MG63 (cell line): ENCODE measurements at regions not wholly inside any gene's neighbourhood (a gene's known extent, or its start where the extent isn't known, plus 50 kb on each side); places are given as distances from the start of the nearest gene placed in this dataset.
"Not testable (repeated sequence)": the region's sequence is repeated elsewhere in the genome, so short reads cannot be mapped to it uniquely, and the experiment has no call there.

Source experiments
- DNase-seq: peaks from one replicate; pipeline ENCODE4 v3.0.0-alpha.2; 2020
- H3K27me3 ChIP-seq: fragments of 250-450 bp; sonication (Bioruptor Pico); 2 replicates; pipeline ENCODE4 v1.5.1; 2020; ENCODE audit warnings: mild to moderate bottlenecking, moderate library complexity
- H3K36me3 ChIP-seq: fragments of 250-450 bp; sonication (Bioruptor Pico); 2 replicates; pipeline ENCODE4 v1.5.1; 2020; ENCODE audit warnings: mild to moderate bottlenecking, moderate library complexity
- H3K4me3 ChIP-seq: fragments of 250-450 bp; sonication (Bioruptor Pico); 2 replicates; pipeline ENCODE4 v1.5.1; 2020; ENCODE audit warnings: mild to moderate bottlenecking, moderate library complexity
- H3K9me3 ChIP-seq: fragments of 250-450 bp; sonication (Bioruptor Pico); 2 replicates; pipeline ENCODE4 v1.5.1; 2020; ENCODE audit warnings: mild to moderate bottlenecking, moderate library complexity

DNA sequence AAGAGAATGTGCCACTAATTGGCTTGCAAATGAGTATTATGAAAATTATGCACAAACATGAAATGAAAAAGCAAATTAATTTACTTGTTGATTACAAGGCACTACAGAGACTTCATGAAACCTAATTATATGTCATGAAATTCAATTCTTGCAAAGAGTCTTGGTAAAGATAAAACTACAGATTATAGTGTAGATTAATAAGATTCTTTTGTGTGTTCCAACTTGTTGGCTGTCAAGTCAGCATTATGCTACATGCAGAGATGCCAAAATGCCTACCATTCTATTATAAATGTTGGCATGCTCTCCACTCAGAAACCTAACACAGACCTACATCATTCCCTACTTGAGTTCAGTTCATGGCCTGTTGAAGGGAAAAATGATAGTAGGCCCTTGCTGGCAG, 97.2 kb upstream of the KITLG start:
- no peak overlapping the region for H3K4me3 ChIP-seq
- no peaks in the 10 kb centered on the region for H3K36me3 ChIP-seq
- H3K9me3 ChIP-seq = no peaks in the 10 kb centered on the region
- no peaks in the 10 kb centered on the region for H3K27me3 ChIP-seq
- no peak for DNase-seq

DNA sequence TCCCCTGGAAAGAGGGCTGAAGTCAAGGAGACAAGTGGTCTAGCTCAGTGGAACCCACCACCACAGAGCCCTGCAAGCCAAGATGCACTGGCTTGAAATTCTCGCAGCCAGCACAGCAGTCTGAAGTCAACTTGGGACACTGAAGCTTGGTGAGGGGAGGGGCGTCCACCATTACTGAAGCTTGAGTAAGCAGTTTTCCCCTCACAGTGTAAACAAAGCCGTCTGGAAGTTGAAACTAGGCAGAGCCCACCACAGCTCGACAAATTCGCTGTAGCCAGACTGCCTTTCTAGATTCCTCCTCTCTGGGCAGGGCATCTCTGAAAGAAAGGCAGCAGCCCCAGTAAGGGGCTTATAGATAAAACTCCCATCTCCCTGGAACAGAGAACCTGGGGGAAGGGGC, 87.3 kb upstream of the KITLG start:
- not testable (repeated sequence) for H3K9me3 ChIP-seq, DNase-seq, H3K36me3 ChIP-seq, H3K4me3 ChIP-seq, H3K27me3 ChIP-seq

DNA sequence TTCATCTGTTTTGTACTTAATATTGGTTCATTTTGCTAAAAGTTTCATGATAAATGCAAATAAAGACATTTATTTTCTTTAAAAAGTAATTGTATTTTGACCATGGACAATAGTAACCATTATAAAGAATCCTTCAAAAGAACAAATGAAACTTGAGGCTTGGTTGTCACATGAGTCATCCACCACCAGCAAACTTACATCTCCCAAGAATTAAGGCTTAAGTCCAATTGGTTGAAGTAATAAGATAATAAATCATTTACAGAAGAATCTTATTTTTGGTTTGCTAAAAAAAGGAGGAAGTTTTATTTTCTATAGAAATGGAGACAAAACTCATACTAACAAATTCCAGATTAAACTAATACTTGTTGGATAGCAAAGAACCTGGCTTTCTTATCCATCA, 84.8 kb upstream of the KITLG start:
- Histone ChIP-seq H3K36me3 (no peaks in the 10 kb centered on the region), H3K4me3 (no peak overlapping the region), H3K27me3 (no peaks in the 10 kb centered on the region), H3K9me3 (no peaks in the 10 kb centered on the region)
- DNase-seq = no peak

DNA sequence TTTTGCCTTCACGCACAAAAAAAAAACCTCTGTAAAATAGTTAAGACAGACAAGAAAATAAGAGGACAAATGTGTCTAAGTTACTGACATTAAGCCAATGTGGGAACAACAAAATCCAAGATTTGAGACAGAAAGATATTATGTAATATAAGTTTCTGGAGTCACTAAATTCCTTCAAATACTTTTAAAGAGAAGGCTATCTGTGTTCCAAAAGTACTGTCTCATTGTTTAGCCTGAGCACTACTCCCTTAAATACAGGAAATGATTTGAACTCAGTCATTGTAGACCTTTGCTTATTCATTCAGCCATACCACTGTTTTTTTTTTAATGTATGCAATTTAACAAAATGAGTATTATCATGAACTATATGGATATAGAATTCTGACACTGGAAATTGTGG, 82.7 kb upstream of the KITLG start:
- H3K9me3 ChIP-seq = no peaks in the 10 kb centered on the region
- no peaks in the 10 kb centered on the region for H3K36me3 ChIP-seq
- no peak overlapping the region for H3K4me3 ChIP-seq
- no peaks in the 10 kb centered on the region for H3K27me3 ChIP-seq
- DNase-seq = no peak

DNA sequence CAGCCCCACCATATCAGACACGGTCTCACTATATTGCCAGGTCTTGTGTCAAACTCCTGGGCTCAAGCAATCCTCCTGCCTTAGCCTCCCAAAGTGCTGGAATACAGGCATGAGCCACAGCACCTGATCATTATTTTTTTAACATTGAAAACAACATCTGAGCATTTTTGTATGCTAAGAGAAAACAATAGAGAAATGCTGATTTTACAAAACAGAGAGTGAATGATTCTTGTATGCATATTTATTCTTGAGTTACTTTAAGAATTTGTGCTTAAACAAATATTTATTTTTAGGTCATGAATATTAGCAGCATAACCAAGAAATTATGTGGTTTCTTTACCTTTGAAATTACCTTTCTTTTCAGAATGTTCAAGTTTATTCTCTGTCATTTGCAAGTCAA, 81.8 kb upstream of the KITLG start:
- Histone ChIP-seq H3K4me3 (no peak overlapping the region), H3K36me3 (no peaks in the 10 kb centered on the region), H3K9me3 (no peaks in the 10 kb centered on the region), H3K27me3 (no peaks in the 10 kb centered on the region)
- no peak for DNase-seq

DNA sequence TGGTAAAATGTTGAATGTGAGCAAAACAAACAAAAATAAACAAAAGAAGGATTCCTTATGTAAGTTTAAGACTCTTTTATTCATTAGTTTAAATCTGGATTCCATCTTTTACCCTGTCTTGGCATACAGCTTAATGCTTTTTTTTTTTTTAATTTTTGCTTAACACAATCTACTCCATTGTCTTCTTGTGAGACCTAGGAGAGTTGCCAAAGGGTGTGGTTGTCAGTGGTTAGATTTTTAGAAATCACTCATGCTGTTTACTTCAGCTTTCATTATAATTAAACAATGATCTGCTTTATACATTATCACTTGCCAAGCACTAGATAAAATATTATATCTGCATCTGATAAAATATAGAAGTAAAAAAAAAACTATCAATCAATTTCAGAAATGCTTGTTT, 77.7 kb upstream of the KITLG start:
- no peaks in the 10 kb centered on the region for H3K27me3 ChIP-seq
- H3K36me3 ChIP-seq = no peaks in the 10 kb centered on the region
- DNase-seq = peak; percentile 2
- H3K4me3 ChIP-seq = no peak overlapping the region
- H3K9me3 ChIP-seq = no peaks in the 10 kb centered on the region

DNA sequence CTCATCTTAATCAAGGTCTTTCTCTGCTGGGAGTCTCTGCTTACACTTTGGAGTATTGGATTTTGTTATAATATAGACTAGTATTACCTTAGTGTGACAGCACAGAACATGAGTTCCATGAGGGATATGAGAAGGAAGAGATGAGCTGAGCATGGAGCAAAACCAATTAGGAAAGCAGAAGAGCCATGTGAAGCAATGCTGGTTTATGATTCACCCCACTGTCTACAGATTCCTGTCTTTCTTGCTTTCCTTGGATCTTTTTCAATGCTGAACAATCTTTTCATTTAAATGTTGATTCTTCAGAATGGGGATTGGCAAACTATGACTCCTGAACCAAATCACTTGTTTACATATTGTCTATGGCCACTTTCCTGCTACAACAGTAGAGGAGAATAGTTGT, 70.4 kb upstream of the KITLG start:
- Histone ChIP-seq H3K27me3 (no peaks in the 10 kb centered on the region), H3K9me3 (no peaks in the 10 kb centered on the region), H3K4me3 (no peak overlapping the region), H3K36me3 (no peaks in the 10 kb centered on the region)
- DNase-seq = peak; percentile 7

DNA sequence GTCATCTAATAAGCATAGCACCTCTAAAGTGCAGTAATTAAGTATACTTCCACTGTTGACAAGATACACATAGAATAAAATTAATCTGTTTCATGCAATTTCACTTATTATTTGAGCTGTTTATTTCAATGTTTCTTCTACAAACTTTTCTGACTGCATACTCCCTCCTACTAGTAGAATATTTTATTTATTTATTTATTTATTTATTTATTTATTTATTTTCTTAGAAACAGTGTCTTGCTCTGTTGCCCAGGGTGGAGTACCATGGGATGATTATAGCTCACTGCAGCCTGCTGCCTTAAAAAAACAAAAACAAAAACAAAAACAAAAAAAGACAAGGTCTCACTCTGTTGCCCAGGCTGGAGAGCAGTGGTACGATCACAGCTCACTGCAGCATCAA, 68.4 kb upstream of the KITLG start:
- no peaks in the 10 kb centered on the region for H3K27me3 ChIP-seq
- no peak for DNase-seq
- no peak overlapping the region for H3K4me3 ChIP-seq
- H3K9me3 ChIP-seq = no peaks in the 10 kb centered on the region
- no peaks in the 10 kb centered on the region for H3K36me3 ChIP-seq

DNA sequence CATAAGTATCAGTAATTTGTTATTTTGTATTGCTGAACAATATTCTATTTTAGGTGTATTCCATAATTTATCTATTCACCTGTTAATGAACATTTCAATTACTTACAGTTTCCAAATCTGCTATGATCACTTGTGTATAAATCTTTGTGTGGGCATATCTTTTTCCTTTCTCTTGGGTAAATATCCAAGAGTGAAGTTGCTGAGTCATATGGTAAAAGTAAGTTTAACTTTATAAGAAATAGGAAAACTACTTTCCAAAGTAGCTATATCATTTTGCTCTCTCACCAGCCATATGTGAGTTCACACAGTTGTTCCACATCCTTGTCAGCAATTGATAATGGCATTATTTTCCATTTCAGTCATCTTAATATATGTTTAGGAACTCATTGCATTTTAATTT, 66.6 kb upstream of the KITLG start:
- no peaks in the 10 kb centered on the region for H3K36me3 ChIP-seq
- H3K4me3 ChIP-seq = no peak overlapping the region
- H3K27me3 ChIP-seq = no peaks in the 10 kb centered on the region
- DNase-seq = no peak
- H3K9me3 ChIP-seq = no peaks in the 10 kb centered on the region

DNA sequence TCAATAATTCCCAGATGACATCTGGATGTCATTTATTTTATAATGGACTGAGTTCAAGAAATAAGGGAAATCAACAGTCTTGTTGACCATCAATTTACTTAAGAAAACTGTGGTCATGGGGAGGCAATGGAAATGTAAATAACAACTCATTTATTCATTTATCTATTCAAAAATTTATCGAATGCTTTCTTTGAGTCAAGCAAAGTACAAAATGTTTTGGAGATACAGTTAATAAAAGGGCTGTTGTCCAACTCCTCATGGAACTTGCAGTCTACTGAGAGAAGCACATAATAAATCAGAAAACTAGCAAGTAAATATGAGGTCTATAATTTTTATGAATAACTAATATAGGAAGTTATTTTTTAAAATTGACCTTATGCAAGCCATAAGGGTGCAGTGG, 65.5 kb upstream of the KITLG start:
- Histone ChIP-seq H3K9me3 (no peaks in the 10 kb centered on the region), H3K4me3 (no peak overlapping the region), H3K27me3 (no peaks in the 10 kb centered on the region), H3K36me3 (no peaks in the 10 kb centered on the region)
- no peak for DNase-seq

DNA sequence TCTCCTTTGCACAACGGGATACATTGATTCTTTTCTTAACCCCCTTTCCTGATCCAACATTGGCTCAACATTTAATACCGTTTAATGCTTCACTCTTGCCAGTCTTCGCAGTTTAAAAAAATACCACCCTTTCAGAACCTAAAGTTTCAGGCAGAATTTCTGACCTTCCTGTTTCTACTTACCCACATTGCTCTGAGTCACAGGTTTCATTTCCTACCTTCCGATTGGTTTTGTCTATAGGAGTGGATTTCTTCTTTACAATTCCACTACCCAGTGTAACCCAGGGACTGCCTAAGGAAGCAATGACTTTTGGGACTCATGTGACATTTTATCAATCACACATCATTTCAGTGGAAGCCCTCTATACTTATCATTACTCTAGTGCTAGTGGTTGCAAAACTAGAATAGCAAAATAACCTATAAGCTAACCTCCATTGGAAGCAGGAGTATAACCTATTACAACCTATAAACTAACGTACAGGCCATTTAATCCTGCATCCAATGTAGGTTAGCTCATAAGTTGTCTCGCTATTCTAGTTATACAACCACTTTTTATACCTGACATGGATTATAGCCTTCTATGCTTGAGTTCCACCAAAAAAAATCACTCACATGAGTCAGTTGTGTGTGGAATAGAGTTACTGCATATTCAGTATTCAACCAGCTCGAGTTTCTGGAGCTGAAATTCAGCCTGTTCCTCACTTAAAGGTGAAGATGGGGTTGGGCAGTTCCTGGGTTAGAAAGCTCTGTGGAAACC, 64.9 kb upstream of the KITLG start:
- no peak for DNase-seq

DNA sequence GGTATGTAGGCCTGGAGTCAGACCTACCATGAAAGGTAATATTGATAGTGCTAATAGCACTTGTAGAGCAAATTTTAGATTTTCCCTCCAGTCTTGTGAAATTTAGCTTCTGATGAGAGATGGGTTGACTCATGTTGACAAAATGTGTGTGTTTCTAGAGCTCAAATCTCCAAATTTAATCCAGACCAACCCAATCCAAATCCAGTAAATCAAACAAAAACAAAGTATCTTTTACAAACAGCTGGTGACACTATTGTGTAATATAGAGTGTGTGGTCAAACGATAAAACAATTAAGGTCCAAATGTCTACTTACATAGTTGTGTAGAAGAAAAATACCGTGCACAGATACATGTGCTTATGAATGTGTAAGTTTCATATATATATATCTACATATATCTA, 63.4 kb upstream of the KITLG start:
- H3K27me3 ChIP-seq = no peaks in the 10 kb centered on the region
- no peak overlapping the region for H3K4me3 ChIP-seq
- no peak for DNase-seq
- no peaks in the 10 kb centered on the region for H3K9me3 ChIP-seq
- H3K36me3 ChIP-seq = no peaks in the 10 kb centered on the region

More for the DNA sequence above, 64.9 kb upstream of the KITLG start:
- no peaks in the 10 kb centered on the region for H3K36me3 ChIP-seq
- H3K4me3 ChIP-seq = no peak overlapping the region
- no peaks in the 10 kb centered on the region for H3K9me3 ChIP-seq
- no peaks in the 10 kb centered on the region for H3K27me3 ChIP-seq

DNA sequence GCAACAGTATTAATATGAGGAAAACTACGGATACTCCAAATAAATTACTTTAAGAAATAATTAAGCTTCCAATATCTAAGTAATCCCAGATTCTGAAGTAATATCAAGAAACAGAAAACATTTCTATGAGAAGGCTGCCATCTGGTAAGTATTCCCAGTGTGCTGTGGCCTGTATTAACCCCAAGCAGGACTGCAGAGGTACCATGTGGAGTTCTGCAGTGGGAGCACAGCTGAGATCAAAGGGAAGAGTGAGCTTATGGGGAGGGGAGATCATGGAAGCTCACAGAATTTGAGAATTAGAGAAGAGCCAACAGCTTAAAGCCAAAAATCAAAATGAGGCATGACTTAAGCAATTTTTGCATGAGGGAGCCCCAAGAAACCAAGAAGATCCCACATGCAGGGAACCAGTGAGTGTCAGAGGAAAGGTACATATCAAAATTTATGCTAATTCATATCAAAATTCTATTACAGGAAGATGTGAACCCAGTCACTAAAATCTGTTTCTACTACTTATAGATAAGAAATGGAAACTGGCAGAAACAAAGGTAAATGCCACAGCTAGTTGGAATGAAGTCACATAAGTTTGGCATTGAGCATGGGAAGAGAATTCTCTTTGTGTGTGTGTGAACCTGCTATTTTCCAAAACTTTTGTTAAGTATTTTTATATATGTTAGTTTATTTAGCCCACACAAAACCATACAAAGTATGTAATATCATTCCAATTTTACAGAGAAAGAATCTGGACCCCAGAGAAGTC, 62.6 kb upstream of the KITLG start:
- no peak overlapping the region for H3K4me3 ChIP-seq
- no peaks in the 10 kb centered on the region for H3K9me3 ChIP-seq
- H3K36me3 ChIP-seq = no peaks in the 10 kb centered on the region
- DNase-seq = no peak
- H3K27me3 ChIP-seq = no peaks in the 10 kb centered on the region

DNA sequence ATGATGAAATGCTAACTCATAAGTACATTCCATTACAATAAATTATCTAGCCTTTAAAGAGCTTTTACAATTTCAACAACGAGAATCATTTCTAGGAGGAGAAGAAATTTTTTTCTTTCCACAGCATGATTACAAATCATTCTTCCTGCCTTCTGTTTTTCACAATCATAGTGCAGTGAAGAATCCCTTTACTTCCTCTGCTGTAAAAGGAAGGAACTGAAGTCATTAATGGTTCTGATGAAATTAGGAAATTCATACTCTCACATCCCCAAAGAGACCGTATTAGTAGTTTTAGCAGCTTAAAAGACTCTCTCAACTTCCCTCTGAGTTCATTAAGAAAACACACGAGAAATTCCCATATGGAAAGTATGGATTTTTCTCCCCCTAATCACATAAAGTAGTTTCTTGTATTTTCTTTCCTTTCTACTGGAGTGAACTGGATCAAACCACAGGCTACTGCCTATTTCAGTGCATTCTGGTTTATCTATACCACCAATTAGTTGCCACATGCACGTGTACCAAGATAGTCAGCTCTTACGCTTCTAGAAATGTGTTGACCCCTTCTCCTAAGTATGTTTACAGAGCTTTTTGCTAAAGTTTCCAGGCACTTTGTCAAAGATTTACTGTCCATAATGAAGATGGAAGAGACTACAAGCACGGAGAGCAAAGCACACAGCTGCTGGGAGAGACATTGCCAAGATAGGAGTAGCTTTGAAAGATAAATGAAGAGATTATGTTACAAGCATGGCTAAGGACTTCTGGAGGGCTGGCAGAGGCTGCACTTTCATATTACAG, 58.9 kb upstream of the KITLG start:
- Histone ChIP-seq H3K9me3 (no peaks in the 10 kb centered on the region), H3K36me3 (no peaks in the 10 kb centered on the region), H3K27me3 (no peaks in the 10 kb centered on the region), H3K4me3 (no peak overlapping the region)
- peak; percentile 8 for DNase-seq

DNA sequence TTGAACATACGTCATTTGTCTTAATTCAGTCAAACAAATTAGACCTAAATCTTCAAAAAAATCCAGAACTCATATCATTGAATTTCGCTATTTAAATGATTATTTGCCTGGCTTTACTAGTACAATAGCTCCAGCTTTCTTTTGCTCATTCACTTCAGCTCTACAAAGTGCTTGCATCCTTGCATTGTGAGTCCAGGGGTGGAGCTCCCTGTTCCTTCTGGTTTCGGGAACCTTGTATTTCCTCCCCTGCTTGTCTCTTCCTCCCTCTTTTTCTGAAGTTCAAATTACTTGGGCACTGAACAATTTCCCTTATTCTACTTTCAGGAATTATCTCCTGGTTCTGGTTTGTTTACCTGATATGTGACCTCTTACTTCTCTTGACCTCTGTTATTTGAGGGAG, 58.1 kb upstream of the KITLG start:
- Histone ChIP-seq H3K27me3 (no peaks in the 10 kb centered on the region), H3K4me3 (no peak overlapping the region)

DNA sequence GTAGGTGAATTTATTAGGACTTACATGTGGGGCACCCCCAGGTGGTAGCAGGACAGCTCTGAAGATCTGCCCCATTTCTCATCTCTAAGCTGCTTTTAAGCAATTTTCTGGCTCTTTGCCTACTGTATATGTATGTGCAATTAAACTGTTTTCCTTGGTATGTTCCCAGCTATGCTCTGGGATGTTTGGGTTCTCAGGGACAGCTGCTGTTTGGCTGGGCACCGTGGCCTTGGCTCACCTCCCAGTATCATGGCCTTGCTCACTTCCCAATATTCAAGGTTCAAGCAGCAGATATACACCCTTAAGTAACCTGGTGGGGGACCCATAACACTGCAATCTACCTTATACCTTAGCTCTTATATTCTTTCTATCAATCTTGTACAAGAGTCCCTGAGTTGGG, 53.7 kb upstream of the KITLG start:
- peak; percentile 8 for DNase-seq
- H3K9me3 ChIP-seq = no peaks in the 10 kb centered on the region
- H3K36me3 ChIP-seq = no peaks in the 10 kb centered on the region
- H3K4me3 ChIP-seq = no peak overlapping the region
- no peaks in the 10 kb centered on the region for H3K27me3 ChIP-seq

More for the DNA sequence above, 58.1 kb upstream of the KITLG start:
- DNase-seq = no peak
- H3K9me3 ChIP-seq = no peaks in the 10 kb centered on the region
- no peaks in the 10 kb centered on the region for H3K36me3 ChIP-seq

DNA sequence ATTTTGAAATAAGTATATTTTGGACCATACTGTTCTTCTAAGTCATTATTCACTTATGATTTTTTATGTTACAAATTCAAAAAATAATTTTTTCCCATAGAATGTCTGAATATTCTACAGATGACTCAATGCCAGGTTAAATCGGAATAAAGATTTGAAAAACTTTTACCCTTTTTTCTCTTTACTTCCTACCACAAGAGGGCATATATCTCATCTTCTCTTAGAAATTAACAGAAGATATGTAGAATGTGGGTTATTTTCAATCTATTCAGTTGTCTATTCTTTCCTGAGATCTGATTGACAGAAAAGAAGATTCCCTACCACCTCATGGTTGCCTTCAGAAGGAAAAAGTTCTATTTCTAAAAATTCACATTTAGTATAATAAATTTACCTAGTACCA, 53.0 kb upstream of the KITLG start:
- DNase-seq = no peak
- Histone ChIP-seq H3K36me3 (no peaks in the 10 kb centered on the region), H3K9me3 (no peaks in the 10 kb centered on the region), H3K27me3 (no peaks in the 10 kb centered on the region), H3K4me3 (no peak overlapping the region)
